HG03571 (cell line): ENCODE measurements at regions not wholly inside any gene's neighbourhood (a gene's known extent, or its start where the extent isn't known, plus 50 kb on each side); places are given as distances from the start of the nearest gene placed in this dataset.

Experiments used
- ATAC-seq: cut with Tn5 transposase; IDR thresholded peaks from one replicate; pipeline ENCODE4 v1.9.1; 2021; ENCODE audit not compliant: unreplicated experiment

GRCh38 chr21:36554411-36555157 lies 74.7 kb upstream of the CLDN14 start:
- no peak for ATAC-seq

DNA sequence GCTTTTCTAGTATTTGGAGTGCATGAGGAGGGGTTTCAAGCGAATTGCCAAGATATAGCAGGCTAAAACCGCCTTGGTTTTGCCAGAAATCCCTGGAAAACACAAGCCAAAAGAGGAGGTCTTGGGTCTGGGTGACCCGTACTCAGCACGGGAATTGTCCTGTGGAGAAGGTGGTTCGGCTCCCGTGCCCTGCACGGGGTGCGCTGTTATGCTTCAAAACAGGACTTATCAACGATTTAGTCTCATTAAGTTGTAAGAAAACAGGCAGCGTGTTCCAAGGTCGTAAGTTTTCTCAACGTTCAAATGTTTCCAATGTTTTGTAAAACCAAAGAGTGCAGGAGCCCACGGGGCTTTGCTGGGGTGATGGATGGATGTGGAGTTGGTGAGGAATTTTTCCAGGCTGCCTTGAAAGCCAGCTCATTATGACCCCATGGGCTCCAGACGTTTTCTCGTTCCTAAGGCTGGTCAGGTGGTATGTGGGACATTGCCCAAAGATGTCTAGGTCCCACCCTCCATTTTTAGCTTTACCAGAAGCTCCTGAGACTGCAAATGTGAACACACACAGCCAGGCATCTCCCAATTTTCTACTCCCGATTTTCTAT lies 75.4 kb upstream of the CLDN14 start:
- ATAC-seq: no peak

- no peak for ATAC-seq
These were observed 77.4 kb upstream of the CLDN14 start for GRCh38 chr21:36557316-36557715.

GRCh38 chr21:36560933-36561575 lies 81.1 kb upstream of the CLDN14 start:
- no peak for ATAC-seq

GRCh38 chr21:36563341-36563926 lies 83.5 kb upstream of the CLDN14 start:
- no peak for ATAC-seq

DNA sequence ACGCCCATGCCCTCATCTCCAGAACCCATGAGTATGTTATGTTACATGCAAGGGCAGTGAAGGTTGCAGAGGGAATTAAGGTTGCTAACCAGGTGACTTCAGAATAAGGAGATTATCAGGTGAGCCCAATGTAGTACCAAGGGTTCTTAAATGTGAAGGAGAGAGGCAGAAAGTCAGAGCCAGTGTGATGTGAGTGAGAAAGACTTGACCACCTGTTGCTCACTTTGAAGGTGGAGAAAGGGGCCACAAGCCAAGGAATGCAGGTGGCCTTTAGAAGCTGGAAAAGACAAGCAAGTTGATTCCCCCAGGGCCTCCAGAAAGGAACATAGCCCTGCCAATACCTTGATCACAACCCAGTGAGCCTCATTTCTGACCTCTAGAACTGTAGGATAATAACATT lies 84.7 kb upstream of the CLDN14 start:
- no peak for ATAC-seq

DNA sequence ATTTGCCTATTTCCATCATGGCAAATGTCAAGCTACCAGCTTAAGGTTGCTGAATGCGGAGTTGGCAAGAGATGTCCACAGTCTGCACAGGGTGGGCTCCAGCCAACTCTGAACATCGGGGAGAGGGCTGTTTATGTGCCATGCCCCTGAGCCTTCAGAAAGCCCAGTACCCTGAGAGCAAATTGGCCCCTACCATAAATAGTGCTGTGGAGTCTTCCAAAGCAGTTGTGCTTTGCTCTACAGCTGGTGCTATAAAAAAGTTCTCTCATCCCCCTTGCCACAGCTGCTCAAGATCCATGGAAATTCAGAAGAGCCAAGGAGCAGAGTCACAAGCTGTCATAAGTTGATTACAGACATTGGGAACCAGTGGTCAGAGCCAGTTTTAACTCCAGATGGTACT lies 85.6 kb upstream of the CLDN14 start:
- ATAC-seq: no peak

- no peak for ATAC-seq
These were observed 86.7 kb upstream of the CLDN14 start for GRCh38 chr21:36566644-36567043.

DNA sequence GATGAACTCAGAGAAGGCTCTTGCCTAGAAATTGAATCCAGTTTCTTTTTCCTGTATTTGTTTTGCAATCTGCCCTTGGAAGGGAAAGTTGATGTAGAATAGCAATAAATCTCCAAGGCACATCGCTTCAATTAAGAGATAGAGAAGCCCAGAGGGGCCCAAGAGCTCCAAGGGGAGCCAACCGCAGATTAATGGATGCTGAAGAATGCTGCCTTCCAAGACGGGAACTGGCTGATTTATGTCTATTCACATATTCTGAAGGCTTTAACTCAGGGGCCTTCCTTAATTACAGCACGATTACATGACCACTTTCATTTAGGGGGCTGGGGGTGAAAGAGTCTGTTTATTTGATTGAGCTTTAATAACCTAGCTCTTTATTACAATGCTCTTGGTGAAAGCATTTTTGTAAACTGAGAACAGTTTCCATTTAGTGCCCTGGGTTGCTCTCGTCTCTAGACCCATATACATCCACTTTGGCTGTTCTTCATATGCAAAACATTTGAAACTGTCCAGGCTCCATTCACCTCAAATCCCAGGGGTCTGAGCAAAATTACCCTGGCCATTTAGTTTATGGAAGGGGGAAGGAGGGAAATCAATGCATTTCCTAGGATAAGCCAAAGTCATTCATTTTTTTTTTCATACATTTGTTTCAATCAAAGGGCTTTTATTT lies 87.4 kb upstream of the CLDN14 start:
- no peak for ATAC-seq

DNA sequence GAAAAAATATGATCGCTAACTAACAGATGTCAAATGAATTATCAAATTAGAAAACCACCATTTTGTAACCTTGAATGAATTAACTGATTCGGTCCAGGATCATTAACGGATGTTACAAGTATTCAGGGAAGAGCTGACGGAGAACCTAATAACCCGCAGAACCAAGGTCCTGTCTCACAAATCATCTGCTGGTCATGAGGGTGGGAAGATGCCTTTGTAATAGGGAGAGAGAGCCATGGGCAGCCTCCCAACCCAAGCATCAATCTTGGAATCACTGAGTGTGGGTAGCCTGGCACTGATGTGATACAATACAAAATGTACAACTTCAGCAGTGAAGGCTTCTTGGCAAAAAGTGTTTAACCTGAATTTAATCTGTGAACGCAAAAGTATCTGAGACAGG lies 89.6 kb upstream of the CLDN14 start:
- no peak for ATAC-seq

DNA sequence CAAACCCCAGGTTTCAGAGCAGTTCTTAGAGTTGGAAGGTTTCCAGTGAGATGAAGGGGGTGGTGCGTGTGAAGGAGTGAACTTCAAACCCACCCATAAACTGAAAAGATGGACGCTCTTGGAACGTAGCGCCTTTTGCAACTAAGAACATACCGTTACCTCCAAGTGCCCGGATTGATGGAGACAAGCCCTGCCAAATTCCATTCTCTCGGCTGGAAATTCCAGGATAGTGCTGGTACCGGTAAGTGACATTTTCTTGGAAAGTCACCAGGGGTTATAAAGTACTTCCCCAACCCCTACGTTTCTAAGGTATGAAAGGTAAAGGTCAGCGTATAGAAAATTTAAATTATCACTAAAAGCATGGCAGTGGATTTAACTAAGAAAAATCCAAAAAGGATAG lies 91.6 kb upstream of the CLDN14 start:
- ATAC-seq: no peak

GRCh38 chr21:36572039-36572438 lies 92.1 kb upstream of the CLDN14 start:
- no peak for ATAC-seq

DNA sequence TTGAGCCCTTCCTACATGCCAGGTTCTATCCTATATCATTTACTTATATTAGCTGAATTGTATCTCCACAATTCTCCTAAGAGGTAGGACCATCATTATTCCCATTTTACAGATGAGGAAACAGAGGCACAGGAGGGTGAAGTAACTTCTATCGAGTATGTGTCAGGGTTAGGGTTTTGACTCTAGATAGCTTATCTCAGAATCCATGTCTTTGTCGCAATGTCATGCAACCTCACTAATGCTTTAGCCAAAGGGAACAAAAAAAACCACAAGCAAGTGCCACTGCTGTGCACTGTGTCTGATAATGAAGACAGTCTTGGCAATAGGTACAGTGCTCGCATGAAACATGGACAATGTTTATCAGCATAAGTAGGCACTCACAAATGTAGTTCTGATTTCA lies 95.4 kb upstream of the CLDN14 start:
- no peak for ATAC-seq

- no peak for ATAC-seq
These were observed 96.5 kb upstream of the CLDN14 start for GRCh38 chr21:36576441-36576840.

DNA sequence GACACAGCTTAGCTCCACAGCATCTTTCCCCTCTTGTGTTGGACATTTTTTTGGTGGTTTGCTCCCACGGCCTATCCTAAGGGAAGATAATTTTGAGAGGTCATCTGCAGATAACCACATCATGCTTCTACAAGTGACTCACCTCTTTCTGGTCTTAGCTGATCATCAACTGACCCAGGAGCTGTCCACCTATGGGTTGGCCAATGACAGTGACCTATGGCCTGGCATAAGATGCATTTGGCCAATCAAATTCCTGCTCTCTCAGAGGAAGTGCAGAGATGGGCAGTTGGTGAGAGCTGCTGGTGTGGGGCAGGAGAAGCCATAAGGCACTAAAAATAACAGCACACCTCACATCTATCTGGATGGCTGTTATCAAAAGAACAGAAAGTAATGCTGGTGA lies 100.0 kb upstream of the CLDN14 start:
- ATAC-seq: no peak

GRCh38 chr21:36582271-36582670 lies 102.3 kb upstream of the CLDN14 start:
- ATAC-seq: no peak

DNA sequence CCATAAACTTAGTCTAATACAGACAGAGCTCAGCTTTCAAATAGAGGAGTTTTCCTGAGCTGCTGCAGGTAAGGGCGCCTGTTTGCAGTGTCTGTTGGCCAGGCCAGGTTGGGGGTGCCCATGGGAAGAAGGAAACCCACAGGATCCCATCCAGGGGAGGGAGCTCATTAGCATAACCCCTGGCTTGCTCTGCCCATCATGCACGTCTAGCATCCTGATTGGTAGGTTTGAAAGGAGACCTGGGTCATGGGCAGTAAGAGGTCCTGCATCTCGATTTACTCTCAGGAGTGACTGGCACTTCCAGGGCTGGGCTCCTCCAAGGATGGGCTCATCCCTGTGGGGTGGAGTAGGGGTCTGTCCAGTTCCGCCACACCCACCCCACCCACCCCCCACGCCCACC lies 103.7 kb upstream of the CLDN14 start:
- ATAC-seq: no peak

DNA sequence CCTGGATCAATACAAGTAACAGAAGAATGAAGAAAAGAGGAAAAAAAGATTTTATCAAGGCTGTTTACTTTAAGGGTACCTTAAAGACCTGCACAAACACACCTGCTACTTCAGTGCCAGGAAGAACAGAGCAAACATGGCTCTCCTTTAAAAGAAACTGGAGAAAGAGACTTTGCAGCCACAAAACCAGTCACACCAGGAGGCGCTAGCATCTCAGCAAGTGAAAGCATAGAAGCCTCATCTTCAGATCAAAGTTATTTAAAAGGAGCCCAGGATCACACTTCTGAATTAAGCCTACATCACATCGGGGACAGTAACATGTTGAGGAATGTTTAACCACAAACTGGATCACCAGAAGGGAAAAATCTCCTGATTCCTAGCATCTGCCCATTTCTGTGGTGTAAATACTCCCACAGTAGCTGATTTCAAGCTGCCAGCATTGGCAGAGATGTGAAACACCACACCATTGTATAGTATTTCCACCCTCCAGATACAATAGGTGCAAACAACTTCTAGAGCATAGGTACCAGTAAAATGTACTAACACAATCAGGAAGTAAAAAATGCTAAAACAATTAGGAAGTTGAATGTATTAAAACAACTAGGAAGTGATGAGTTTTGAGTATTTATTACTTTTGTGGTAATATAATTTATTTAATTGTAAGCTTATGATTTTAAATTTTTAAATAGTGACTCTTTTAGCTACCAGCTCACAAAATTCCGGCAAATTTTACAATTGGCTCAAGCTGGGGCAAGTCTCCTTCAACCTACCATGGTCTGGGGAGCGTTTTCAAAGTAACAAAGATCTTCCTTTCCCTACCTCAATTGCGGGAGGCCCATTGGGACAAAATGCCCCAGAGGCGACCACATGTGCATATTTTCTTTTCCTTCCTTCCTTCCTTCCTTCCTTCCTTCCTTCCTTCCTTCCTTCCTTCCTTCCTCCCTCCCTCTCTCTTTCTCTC lies 105.3 kb upstream of the CLDN14 start:
- no peak for ATAC-seq

GRCh38 chr21:36587388-36587787 lies 107.5 kb upstream of the CLDN14 start:
- no peak for ATAC-seq

DNA sequence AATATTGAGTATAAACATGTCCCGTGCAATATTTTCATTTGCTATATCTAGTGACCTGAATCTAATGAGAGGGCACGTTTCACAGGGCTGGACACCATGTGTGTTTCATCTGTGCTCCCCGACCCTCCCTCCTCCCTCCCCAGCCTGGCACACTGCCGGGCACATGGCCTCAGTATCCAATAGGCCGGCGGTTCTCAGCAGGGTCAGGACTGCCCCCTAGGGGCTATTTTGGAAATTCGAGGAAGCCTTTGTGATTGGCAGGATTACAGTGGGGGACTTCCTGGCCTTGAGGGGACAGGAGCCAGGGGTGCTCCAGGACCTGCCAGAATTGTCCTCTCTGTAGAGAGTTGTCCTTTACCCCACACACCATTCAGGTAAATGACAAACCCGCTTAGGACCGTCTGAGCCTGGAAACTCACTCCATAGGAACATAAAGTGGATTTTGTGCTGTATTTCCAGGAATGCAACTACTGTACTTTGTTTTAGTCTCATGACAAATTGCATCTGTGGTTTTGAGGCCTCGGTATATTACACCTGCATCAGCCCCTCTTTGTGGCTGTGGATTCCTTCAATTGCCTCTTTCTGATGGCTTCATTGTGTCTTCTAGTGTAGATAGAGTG lies 109.5 kb upstream of the SIM2 start:
- no peak for ATAC-seq
